ENCODE measurements at regions not wholly inside any gene's neighbourhood (a gene's known extent, or its start where the extent isn't known, plus 50 kb on each side); places are given as distances from the start of the nearest gene placed in this dataset.

- H3K4me3 ChIP-seq (replicated peaks; ENCODE audit: low read depth, low read length) = no peak overlapping the region
- no peak for TF ChIP-seq CTCF (IDR thresholded peaks at IDR 0.05; ENCODE audit: low read depth, low read length, missing control alignments)
- no peak for DNase-seq (ENCODE audit: extremely low read depth, low read depth)
These were observed 142.4 kb upstream of the BMPER start for GRCh38 chr7:33762911-33763306.

GRCh38 chr7:33764752-33765451 is 140.4 kb upstream of the BMPER start:
- DNase-seq (ENCODE audit: extremely low read depth, low read depth) = no peak
- H3K4me3 ChIP-seq (replicated peaks; ENCODE audit: low read depth, low read length) = no peak overlapping the region
- no peak for TF ChIP-seq CTCF (IDR thresholded peaks at IDR 0.05; ENCODE audit: low read depth, low read length, missing control alignments)

- TF ChIP-seq CTCF (IDR thresholded peaks at IDR 0.05; ENCODE audit: low read depth, low read length, missing control alignments) = no peak
- H3K4me3 ChIP-seq (replicated peaks; ENCODE audit: low read depth, low read length) = no peak overlapping the region
- DNase-seq (ENCODE audit: extremely low read depth, low read depth) = no peak
These were observed 138.9 kb upstream of the BMPER start for GRCh38 chr7:33766405-33766804.

- DNase-seq (ENCODE audit: extremely low read depth, low read depth) = no peak
- H3K4me3 ChIP-seq (replicated peaks; ENCODE audit: low read depth, low read length) = no peak overlapping the region
- TF ChIP-seq CTCF (IDR thresholded peaks at IDR 0.05; ENCODE audit: low read depth, low read length, missing control alignments) = no peak
These were observed 135.4 kb upstream of the BMPER start for GRCh38 chr7:33769930-33770329.

GRCh38 chr7:33770576-33770975 is 134.8 kb upstream of the BMPER start:
- H3K4me3 ChIP-seq (replicated peaks; ENCODE audit: low read depth, low read length) = no peak overlapping the region
- no peak for DNase-seq (ENCODE audit: extremely low read depth, low read depth)
- TF ChIP-seq CTCF (IDR thresholded peaks at IDR 0.05; ENCODE audit: low read depth, low read length, missing control alignments) = no peak

- no peak overlapping the region for H3K4me3 ChIP-seq (replicated peaks; ENCODE audit: low read depth, low read length)
- no peak for DNase-seq (ENCODE audit: extremely low read depth, low read depth)
- TF ChIP-seq CTCF (IDR thresholded peaks at IDR 0.05; ENCODE audit: low read depth, low read length, missing control alignments) = no peak
These were observed 133.9 kb upstream of the BMPER start for GRCh38 chr7:33771422-33771821.

GRCh38 chr7:33773053-33773452 is 132.3 kb upstream of the BMPER start:
- H3K4me3 ChIP-seq (replicated peaks; ENCODE audit: low read depth, low read length) = no peak overlapping the region
- no peak for TF ChIP-seq CTCF (IDR thresholded peaks at IDR 0.05; ENCODE audit: low read depth, low read length, missing control alignments)
- no peak for DNase-seq (ENCODE audit: extremely low read depth, low read depth)
